HepG2 (cell line): ENCODE measurements at regions not wholly inside any gene's neighbourhood (a gene's known extent, or its start where the extent isn't known, plus 50 kb on each side); places are given as distances from the start of the nearest gene placed in this dataset.
"Not testable (repeated sequence)": the region's sequence is repeated elsewhere in the genome, so short reads cannot be mapped to it uniquely, and the experiment has no call there.

Experiments used
- ATAC-seq: fragments of 200-7000 bp; cut with Tn5 transposase; 3 replicates; pipeline ENCODE4 v1.9.1; 2020; ENCODE audit warnings: mild to moderate bottlenecking, moderate library complexity
- BruUV-seq: library from RNA; stranded (reverse); fragments of 400-500 nt; replicated peaks from 2 replicates; lab custom pipeline; 2021; lab: Mats Ljungman, UMichigan
- CTCF ChIA-PET: fragments of 300-600 bp; formaldehyde crosslinking; extraction: SDS; loops from one replicate; lab custom pipeline; 2021; ENCODE audit warnings: low total read pairs, inconsistent platforms, low intra/inter-chr PET ratio; lab: Yijun Ruan, JAX
- POLR2A ChIA-PET: fragments of 350-600 bp; sonication (Branson Sonifier 250); formaldehyde crosslinking; loops from one replicate; lab custom pipeline; 2020; ENCODE audit warnings: antibody characterized with exemption, inconsistent platforms; lab: Yijun Ruan, JAX
- DNase-seq: peaks from one replicate; pipeline ENCODE4 v3.0.0-alpha.2; 2015; ENCODE audit warnings: low spot score
- FAIRE-seq: peaks from 3 replicates; lab custom pipeline; 2011; peaks lifted over from hg19 to GRCh38; lab: Jason Lieb, UNC
- H2AFZ ChIP-seq: one replicate; pipeline ENCODE4 v1.6.1; 2011; ENCODE audit warnings: low read length, inconsistent platforms
- H3K27ac ChIP-seq: fragments of 300-600 bp; 3 replicates; pipeline ENCODE4 v1.8.0; 2011; ENCODE audit warnings: mixed run types, mild to moderate bottlenecking, mixed read lengths, low read length, inconsistent platforms; ENCODE audit not compliant: insufficient read depth; ENCODE audit errors: extremely low read length
- H3K27me3 ChIP-seq, 2 experiments: fragments of 200-600 bp in 1 of 2; 2 replicates in 1 of 2; 3 replicates in 1 of 2; pipeline versions ENCODE4 v1.6.0 to v1.8.0; 2011; ENCODE audit warnings: low read length in 2 of 2, mild to moderate bottlenecking in 2 of 2, moderate library complexity in 2 of 2, inconsistent platforms in 1 of 2; ENCODE audit not compliant: insufficient read depth in 2 of 2, control insufficient read depth in 1 of 2
- H3K36me3 ChIP-seq, 2 experiments: fragments of 200-600 bp in 1 of 2; replicated peaks in 1 of 2; 2 replicates in 1 of 2; 3 replicates in 1 of 2; pipeline versions ENCODE4 v1.5.1 to v1.8.0; 2011; ENCODE audit warnings: low read length in 2 of 2, inconsistent platforms in 1 of 2; ENCODE audit not compliant: insufficient read depth in 2 of 2, control insufficient read depth in 1 of 2
- H3K4me1 ChIP-seq: 2 replicates; pipeline ENCODE4 v1.5.1; 2012; ENCODE audit warnings: low read length, inconsistent platforms; ENCODE audit not compliant: insufficient read depth
- H3K4me2 ChIP-seq: 2 replicates; pipeline ENCODE4 v1.6.0; 2011; ENCODE audit warnings: low read depth, low read length, inconsistent platforms
- H3K4me3 ChIP-seq, 3 experiments: fragments of 200-600 bp in 1 of 3; sonication (generic), shearing (Covaris generic) in 1 of 3; replicated peaks in 1 of 3; 2 replicates each; pipeline ENCODE4 v1.5.1; 2011 to 2016; ENCODE audit warnings: low read length in 3 of 3, inconsistent platforms in 2 of 3, low read depth in 2 of 3, mild to moderate bottlenecking in 2 of 3, control low read depth in 1 of 3, mixed read lengths in 1 of 3; ENCODE audit not compliant: insufficient read depth in 1 of 3
- H3K79me2 ChIP-seq: one replicate; pipeline ENCODE4 v1.6.1; 2011; ENCODE audit warnings: low read length, inconsistent platforms; ENCODE audit not compliant: insufficient read depth
- H3K9ac ChIP-seq: 2 replicates; pipeline ENCODE4 v1.6.0; 2011; ENCODE audit warnings: mild to moderate bottlenecking, low read depth, low read length, inconsistent platforms; ENCODE audit not compliant: insufficient read depth
- H3K9me3 ChIP-seq: 2 replicates; pipeline ENCODE4 v1.5.1; 2012; ENCODE audit warnings: mild to moderate bottlenecking, low read length
- H4K20me1 ChIP-seq: 2 replicates; pipeline ENCODE4 v1.6.0; 2011; ENCODE audit warnings: inconsistent platforms, mild to moderate bottlenecking, low read length, moderate library complexity; ENCODE audit not compliant: insufficient read depth
- WGBS: methylation state at CpG from one replicate; pipeline ENCODE4 v1.1.6; 2017; ENCODE audit warnings: low lambda C conversion rate; 5-methylcytosine and 5-hydroxymethylcytosine counted together
- in situ Hi-C: cut with HindIII; loops from 2 replicates; pipeline ENCODE4 v1.10.0; 2017; ENCODE audit warnings: low pct_unique_long_range_greater_than_20kb; ENCODE audit not compliant: extremely low pct_ligation_motif_present
- intact Hi-C: fragments of 100-400 bp; cut with micrococcal nuclease; formaldehyde crosslinking; loops from one replicate; pipeline ENCODE4 v1.10.0; 2022; ENCODE audit not compliant: unreplicated experiment

DNA sequence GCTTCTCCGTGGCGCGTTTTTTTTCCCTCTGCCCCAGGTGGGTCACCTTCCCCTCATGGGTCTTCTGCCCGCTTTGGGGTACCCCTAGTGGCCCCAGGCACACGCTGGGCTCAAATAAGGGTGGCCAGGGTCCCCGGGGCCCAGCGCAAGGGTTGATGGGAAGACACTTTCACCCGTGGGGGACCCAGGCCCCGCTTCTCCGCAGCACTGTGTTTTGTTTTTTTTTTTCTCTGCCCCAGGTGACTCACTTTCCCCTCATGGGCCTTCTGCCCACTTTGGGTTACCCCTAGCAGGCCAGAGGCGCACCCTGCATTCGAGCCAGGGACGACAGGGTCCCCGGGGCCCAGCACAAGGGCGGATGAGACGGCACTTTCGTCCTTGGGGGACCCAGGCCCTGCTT lies 526.7 kb downstream of the FOXD4L4 start:
- H3K9me3 ChIP-seq, H3K4me1 ChIP-seq, in situ Hi-C loops, CTCF ChIA-PET, POLR2A ChIA-PET, H2AFZ ChIP-seq, DNase-seq, H4K20me1 ChIP-seq, H3K27ac ChIP-seq, ATAC-seq, H3K36me3 ChIP-seq, H3K27me3 ChIP-seq, BruUV-seq, FAIRE-seq, H3K79me2 ChIP-seq, H3K4me2 ChIP-seq, H3K4me3 ChIP-seq, H3K9ac ChIP-seq, intact Hi-C loops: not testable (repeated sequence)
- WGBS: 63% methylated on average over 17 of the region's 17 CpGs

DNA sequence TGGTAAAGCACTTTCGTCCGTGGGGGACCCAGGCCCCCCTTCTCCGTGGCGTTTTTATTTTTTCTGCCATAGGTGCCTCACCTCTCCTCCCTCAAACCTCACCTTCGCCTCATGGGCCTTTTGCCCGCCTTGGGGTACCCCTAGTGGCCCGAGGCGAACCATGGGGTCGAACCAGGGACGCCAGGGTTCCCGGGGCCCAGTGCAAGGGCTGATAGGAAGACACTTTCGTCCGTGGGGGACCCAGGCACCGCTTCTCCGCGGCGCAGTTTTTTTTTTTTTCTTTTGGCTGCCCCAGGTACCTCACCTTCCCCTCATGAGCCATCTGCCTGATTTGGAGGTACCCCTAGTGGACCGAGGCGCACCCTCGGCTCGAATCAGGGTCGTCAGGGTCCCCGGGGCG lies 527.8 kb downstream of the FOXD4L4 start:
- H3K27ac ChIP-seq, H3K4me3 ChIP-seq, H3K36me3 ChIP-seq, H2AFZ ChIP-seq, in situ Hi-C loops, CTCF ChIA-PET, FAIRE-seq, DNase-seq, H3K9me3 ChIP-seq, H3K9ac ChIP-seq, H3K4me1 ChIP-seq, POLR2A ChIA-PET, ATAC-seq, H3K79me2 ChIP-seq, H3K4me2 ChIP-seq, intact Hi-C loops, H3K27me3 ChIP-seq, BruUV-seq, H4K20me1 ChIP-seq: not testable (repeated sequence)
- 52% methylated on average over 18 of the region's 24 CpGs for WGBS

DNA sequence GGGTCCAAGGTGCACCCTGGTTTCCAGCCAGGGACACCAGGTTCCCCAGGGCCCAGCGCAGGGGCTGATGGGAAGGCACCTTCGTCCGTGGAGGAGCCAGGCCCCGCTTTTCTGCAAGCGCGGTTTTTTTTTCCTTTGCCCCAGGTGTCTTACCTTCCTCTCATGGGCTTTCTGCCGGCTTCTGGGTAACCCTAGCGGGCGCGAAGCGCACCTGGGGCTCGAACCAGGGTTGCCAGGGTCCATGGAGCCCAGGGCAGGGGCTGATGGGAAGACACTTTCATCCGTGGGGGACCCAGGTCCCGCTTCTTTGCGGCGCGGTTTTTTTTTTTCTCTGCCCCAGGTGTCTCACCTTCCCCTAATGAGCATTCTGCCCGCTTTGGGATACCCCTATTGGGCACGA lies 529.3 kb downstream of the FOXD4L4 start:
- H3K4me2 ChIP-seq, H2AFZ ChIP-seq, H3K79me2 ChIP-seq, ATAC-seq, POLR2A ChIA-PET, H3K4me3 ChIP-seq, H3K36me3 ChIP-seq, H3K4me1 ChIP-seq, intact Hi-C loops, in situ Hi-C loops, H4K20me1 ChIP-seq, H3K27me3 ChIP-seq, H3K9ac ChIP-seq, FAIRE-seq, DNase-seq, BruUV-seq, H3K27ac ChIP-seq, CTCF ChIA-PET, H3K9me3 ChIP-seq: not testable (repeated sequence)
- WGBS: 41% methylated on average over 7 of the region's 19 CpGs

DNA sequence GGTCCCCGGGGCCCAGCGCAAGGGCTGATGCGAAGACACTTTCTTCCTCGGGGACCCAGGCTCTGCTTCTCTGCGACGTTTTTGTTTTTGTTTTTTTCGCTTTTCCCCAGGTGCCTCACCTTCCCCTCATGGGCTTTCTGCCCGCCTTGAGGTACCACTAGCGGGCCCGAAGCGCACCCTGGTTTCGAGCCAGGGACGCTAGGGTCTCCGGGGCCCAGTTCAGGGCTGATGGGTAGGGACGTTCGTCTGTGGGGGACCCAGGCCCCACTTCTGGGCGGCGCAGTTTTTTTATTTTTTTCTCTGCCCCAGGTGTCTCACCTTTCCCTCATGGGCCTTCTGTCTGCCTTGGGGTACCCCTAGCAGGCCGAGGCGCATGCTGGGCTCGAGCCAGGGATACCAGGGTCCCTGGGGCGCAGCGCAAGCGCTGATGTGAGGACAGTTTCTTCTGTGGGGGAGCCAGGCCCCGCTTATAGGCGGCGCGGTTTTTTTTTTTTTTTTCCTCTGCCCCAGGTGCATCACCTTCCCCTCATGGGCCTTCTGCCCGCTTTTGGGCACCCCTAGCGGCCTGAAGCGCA lies 530.0 kb downstream of the FOXD4L4 start:
- H3K9ac ChIP-seq, ATAC-seq, H3K9me3 ChIP-seq, H2AFZ ChIP-seq, CTCF ChIA-PET, H3K4me3 ChIP-seq, FAIRE-seq, H4K20me1 ChIP-seq, BruUV-seq, intact Hi-C loops, DNase-seq, H3K36me3 ChIP-seq, in situ Hi-C loops, H3K27ac ChIP-seq, H3K79me2 ChIP-seq, H3K4me2 ChIP-seq, H3K4me1 ChIP-seq, POLR2A ChIA-PET, H3K27me3 ChIP-seq: not testable (repeated sequence)
- WGBS: 84% methylated on average over 24 of the region's 31 CpGs
